Astrocyte of the spinal cord (primary cell): ENCODE measurements at regions not wholly inside any gene's neighbourhood (a gene's known extent, or its start where the extent isn't known, plus 50 kb on each side); places are given as distances from the start of the nearest gene placed in this dataset.

Experiments
- DNase-seq: peaks from one replicate; pipeline ENCODE4 v3.0.0; 2011; ENCODE audit warnings: low read depth, low spot score
- H3K4me3 ChIP-seq: 2 replicates; pipeline ENCODE4 v1.5.1; 2011; ENCODE audit warnings: low read depth, mild to moderate bottlenecking, low read length, moderate library complexity
- in situ Hi-C: cut with HindIII; loops from 2 replicates; pipeline ENCODE4 v1.10.0; 2017; ENCODE audit warnings: low sequenced_read_pairs
- TF ChIP-seq, protein P1 (sequence below): IDR thresholded peaks from 2 replicates; pipeline ENCODE4 v1.5.1; 2012; ENCODE audit warnings: low read depth, mild to moderate bottlenecking, low read length, inconsistent platforms

DNA sequence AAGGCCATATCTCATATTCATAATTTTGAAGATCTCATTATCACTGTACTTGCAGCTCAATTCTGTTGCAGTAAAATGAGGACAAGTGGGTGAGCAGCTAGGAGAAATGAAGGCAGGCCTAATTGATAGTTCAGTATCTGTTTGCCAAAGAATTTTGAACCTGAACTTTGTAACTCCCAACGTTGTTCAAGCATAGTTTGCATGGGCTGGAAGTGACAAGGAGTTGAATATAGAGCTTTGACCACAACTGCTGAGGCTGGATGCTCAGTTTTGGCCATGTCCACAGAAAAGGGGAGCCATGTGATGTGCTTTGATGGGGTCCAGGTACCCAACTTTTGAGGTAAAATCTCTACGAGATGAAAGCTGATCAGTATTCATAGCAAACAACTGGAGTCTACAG, 177.5 kb downstream of the NXNL2 start:
- in situ Hi-C loops: no loop called here
- TF ChIP-seq, protein P1, sequence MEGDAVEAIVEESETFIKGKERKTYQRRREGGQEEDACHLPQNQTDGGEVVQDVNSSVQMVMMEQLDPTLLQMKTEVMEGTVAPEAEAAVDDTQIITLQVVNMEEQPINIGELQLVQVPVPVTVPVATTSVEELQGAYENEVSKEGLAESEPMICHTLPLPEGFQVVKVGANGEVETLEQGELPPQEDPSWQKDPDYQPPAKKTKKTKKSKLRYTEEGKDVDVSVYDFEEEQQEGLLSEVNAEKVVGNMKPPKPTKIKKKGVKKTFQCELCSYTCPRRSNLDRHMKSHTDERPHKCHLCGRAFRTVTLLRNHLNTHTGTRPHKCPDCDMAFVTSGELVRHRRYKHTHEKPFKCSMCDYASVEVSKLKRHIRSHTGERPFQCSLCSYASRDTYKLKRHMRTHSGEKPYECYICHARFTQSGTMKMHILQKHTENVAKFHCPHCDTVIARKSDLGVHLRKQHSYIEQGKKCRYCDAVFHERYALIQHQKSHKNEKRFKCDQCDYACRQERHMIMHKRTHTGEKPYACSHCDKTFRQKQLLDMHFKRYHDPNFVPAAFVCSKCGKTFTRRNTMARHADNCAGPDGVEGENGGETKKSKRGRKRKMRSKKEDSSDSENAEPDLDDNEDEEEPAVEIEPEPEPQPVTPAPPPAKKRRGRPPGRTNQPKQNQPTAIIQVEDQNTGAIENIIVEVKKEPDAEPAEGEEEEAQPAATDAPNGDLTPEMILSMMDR: no peak
- no peak for DNase-seq
- H3K4me3 ChIP-seq: no peak overlapping the region

DNA sequence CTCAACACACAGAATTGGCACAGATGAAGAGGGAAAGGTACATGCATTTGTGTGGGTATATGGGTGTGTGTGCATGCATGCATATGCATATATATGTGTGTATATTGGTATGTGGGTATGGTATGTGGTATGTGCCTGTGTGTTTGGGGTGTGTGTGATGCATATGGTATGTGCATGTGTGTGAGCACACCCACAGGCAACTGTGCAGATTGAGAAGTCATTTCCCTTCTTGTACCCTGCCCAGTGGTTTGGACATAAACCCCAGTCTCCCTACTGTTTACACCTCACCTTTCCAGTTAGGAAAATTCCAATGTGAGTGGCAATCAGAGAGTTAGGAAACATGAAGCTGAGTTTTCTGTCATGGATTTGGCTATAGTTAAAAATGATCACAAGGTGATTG, 178.0 kb downstream of the NXNL2 start:
- H3K4me3 ChIP-seq: no peak overlapping the region
- in situ Hi-C loops: no loop called here
- no peak for DNase-seq
- TF ChIP-seq, protein P1: no peak

DNA sequence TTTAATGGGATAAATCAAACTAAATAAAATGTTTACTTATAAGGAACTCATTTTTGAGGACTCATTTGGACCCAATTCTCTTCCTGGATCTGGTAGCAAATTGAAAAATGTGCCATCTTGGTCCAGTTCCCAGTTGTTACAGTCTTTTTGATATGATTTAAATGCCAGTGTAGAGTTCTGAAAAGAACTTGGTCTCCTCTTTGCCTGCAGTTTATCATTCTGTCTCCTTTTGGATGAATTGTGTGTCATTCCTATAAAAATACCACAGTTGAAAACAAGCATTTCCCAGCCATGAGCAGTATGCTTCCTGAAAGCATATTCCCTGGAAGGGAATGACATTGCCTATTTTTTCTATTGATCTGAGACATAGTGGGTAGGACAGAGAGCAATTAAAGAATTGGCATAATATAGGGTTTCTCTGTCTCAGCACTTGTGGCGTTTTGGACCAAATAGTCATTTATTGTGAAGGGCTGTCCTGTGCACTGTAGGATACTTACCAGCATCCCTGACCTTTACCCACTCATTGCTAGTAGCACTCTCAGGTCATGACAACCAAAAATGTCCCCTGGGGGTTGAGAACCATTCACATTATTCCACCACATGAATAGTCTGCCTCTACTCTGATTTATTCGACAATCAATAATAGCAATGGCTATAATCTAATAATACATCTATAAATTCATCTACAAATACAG, 181.8 kb downstream of the NXNL2 start:
- in situ Hi-C loops: no loop called here
- TF ChIP-seq, protein P1: no peak
- no peak for DNase-seq
- no peak overlapping the region for H3K4me3 ChIP-seq

DNA sequence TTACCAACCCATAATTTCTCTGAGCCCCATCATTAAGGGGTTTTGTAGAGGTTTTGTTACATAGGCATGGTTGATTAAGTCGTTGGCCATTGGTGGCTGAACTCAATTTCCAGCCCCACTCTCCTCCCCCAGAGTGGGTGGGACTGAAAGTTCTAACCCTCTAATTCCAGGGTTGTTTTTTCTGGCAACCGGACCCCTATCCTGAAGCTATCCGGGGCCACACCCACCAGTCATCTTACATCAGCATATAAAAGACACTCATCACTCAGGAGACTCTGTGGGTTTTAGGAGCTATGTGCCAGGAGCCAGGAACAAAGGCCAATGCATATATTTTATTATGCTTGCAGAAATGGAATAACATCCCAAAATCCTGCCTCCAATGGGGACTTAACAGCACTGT, 186.0 kb downstream of the NXNL2 start:
- TF ChIP-seq, protein P1: no peak
- no peak for DNase-seq
- H3K4me3 ChIP-seq: no peak overlapping the region
- in situ Hi-C loops: no loop called here

DNA sequence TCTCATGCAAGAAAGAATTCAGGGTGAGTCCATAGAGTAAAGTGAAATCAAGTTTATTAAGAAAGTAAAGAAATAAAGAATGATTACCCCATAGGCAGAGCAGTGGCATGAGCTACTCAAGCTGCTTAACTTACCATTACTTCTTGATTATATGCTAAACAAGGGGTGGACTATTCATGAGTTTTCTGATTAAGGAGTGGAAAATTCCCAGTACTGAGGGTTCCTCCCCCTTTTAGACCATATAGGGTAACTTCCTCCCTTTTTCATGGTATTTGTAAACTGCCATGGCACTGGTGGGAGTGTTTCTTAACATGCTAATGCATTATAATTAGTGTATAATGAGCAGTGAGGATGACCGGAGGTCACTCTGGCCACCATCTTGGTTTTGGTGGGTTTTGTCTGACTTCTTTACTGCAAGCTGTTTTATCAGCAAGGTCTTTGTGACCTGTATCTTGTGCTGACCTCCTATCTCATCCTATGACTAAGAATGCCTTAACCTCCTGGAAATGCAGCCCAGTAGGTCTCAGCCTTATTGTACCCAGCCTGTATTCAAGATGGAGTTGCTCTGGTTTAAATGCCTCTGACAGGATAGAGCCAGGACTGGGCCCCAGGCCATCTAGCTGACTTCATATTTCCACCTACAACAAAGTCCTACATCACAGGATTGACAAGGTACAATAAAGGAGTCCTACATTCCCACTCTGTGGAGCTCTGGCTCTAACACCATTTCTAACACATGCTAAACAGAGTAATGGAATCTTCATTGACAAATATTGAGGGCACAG, 186.7 kb downstream of the NXNL2 start:
- in situ Hi-C loops: no loop called here
- no peak for DNase-seq
- no peak overlapping the region for H3K4me3 ChIP-seq
- TF ChIP-seq, protein P1: no peak

DNA sequence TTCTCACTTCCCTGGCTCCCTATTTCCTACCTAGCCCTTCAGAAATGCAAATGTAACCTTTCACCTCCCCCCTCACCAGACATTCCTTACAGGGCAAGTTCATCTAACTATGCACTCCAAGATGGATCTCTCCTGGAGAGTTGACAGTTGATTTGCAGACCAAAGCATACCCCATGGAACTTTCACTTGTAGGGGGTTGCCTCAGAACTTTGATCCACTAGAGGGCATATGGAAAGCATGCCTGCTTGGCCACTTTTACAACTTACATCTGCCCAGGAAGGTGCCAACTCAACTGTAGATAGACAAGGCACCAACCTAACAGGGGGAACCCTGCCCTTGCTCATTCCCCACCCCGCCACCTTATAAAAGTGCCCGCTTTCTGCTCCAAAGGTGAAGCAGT, 187.8 kb downstream of the NXNL2 start:
- peak; percentile 33 for DNase-seq
- TF ChIP-seq, protein P1: peak; percentile 66
- in situ Hi-C loops: no loop called here
- no peak overlapping the region for H3K4me3 ChIP-seq
